Activated CD8-positive, alpha-beta memory T cell treated with anti-CD3 and anti-CD28 coated beads for 1 hour (primary cell): ENCODE measurements at regions not wholly inside any gene's neighbourhood (a gene's known extent, or its start where the extent isn't known, plus 50 kb on each side); places are given as distances from the start of the nearest gene placed in this dataset.

Experiments
- DNase-seq, 2 donors: peaks; one replicate each; pipeline ENCODE4 v3.0.0-alpha.2; 2020; ENCODE audit warnings: low read depth in 1 of 2; ENCODE audit errors: extremely low read depth in 1 of 2

DNA sequence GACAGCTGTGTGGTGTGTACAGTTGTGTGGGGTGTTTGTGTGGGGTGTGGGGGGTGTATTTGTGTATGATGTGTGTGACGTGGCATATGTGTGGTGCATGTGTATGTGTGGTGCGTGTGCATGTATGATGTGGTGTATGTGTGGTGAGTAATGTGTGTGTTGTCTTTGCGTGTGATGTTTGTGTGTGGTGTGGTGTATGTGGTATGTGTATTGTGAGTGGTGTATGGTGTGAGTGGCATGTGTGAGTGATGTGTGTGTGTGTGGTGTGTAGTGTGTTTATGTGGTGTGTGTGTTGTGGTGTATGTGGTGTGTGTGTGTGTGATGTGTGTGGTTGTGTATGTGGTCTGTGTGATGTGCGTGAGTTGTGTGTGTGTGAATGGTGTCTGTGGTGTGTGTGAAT, 191.1 kb downstream of the MELK start:
- no peak for DNase-seq

GRCh38 chr9:36764364-36765076, 191.8 kb downstream of the MELK start:
- no peak for DNase-seq

DNA sequence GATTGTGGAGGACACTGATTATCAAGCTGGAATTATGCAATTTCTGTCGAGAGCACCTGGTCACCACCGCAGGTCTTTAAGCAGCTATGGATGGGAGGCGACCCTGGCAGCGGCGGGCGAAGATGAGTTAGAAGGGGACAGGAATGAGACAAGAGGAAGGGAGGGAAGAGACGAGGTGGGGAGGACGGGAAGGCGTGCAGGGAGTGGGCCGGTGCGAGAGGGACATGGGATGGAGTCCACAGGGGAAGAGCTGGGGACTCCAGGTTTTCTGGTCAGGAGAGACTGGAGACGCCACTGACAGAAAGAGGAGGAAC, 192.3 kb downstream of the MELK start:
- no peak for DNase-seq

DNA sequence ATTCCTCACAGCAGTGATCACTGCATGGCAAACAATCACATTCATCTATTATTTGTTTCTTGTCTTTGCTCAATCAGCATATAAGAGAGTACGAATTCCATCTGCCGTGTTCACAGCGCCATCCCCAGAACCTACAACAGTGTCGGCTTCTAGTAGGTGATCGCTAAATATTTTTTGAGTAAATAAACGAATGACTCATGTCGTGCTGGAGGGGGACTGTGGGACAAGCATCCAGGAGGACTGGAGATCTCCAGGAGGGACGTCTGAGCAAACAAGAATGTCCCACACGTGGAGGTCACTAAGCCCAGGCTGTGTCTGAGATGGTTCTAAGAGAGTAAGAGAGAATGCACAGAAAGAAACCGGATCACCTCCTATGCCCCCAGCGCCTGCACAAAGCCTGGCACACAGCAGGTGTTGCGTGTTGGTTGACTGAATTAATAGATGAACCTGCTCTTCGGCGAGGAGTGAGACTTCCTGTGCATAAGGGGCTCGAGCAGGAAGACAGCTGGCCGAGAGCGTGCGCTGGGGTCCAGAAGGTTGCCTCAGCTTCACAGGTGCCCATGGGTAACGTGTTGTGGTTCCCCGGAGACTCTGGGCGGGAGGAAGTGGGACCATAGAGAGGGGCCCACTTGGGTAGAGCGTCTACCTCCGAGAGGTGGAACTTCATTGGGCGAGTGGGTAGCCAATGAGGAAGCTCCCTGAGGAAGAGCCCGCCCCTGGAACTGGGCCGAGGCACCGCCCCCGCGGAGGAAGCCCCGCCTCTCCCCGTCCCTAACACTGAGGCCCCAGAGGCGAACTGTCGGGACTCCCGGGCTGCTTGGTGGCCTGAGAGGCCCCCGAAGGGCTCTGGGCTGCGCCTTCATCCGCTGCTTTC, 193.0 kb downstream of the MELK start:
- peak; percentile 63 to 80 for DNase-seq

DNA sequence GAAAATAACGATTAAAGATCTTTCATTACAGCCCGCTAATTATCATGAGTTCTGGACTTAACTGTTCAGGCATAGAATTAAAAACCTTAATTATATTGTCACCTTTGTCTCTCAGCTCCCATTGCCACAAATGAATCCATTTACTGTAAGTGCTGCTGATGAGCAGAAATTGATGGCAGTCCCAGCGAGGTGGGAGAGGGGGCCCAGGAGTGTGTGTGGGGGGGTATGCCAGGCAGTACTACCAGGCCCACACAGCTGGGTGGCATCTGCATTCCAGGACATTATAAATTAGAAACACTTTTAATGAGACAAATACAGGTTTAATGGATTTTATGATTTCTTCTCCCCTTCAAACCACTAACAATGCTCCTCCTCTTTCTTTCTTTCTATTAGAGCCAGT, 196.0 kb downstream of the MELK start:
- DNase-seq, result no peak

DNA sequence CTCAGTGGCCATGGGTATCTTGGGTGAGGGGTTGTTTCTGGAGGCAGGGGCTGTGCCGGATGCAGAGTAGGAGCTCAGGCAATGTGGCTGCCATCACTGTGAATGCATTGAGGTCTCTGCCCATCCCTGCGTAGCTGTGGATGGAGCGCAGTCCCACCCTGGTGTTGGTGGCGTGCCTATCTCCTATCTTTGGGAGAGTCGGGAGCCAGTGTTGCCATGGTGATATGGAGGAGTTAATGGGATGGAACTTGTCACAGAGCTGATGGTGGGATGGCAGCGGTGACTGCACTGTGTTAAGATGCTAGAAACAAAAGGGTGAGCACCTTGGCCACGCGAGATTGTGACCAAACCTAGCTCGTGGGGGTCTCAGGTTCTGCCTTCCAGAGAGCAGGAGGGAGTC, 197.3 kb downstream of the MELK start:
- DNase-seq, result no peak

- no peak for DNase-seq
These were observed 200.0 kb downstream of the MELK start for GRCh38 chr9:36772449-36773403.

DNA sequence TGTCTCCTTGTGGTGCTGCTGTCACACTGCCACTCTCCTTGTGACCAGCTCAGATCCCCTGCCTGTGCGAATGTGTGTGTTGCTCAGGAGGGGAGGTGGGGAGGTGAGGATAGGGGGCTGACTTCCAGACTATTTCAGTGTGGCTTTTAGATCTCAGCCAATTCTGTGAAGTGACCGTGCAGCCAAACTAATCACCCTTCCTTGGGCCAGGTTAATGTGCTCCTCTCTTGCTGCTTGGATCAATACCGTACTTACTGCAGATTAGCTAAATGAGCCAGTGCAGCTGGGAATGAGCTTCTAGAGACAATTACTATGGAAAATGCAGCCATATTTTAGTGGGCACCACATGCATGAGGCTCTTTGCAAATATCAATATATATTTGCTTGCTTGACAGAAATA, 206.0 kb downstream of the MELK start:
- DNase-seq, result no peak

- no peak for DNase-seq
These were observed 206.9 kb downstream of the MELK start for GRCh38 chr9:36779582-36779981.

DNA sequence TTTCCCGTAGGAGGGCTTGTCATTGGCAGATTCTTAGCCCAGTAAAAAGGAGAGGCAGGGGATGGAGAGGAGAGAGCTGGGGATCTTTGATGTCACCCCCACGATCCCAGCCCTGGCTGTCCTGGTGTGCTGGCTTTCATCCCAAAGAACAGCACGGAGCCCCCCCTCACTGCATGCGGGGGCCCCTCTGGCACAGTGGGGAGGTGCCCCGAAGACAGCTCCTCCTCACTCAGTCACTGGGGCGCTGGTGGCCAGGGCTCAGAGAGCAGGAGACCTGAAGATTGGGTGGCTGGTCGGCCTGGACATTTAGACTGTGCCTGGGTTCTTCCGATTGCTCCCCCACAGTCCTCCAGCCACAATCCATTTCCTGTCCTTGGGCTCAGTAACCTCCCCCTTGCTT, 207.5 kb downstream of the MELK start:
- DNase-seq, result no peak

DNA sequence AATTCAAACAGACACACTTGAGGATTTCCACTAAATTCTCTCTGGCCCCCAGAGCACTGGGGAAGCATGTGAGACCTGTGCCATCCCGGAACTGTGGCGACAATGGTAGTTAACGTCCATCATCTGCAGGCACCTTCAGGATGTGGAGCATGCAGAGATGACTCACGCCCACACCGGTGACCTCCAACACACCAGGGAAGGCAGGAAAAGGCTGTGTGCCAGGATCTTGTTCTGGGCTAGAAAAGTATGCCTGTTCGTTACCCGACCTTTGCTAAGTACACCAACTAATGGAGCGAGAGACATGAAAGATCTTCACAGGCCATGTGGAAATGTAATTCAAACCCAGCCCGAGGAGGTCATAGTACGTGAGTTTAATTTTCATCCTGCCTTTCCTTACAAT, 208.8 kb downstream of the MELK start:
- no peak for DNase-seq
